GM23338 (cell line): ENCODE measurements at regions not wholly inside any gene's neighbourhood (a gene's known extent, or its start where the extent isn't known, plus 50 kb on each side); places are given as distances from the start of the nearest gene placed in this dataset.

Experiments
- ATAC-seq: fragments of 200-7000 bp; cut with Tn5 transposase; 3 replicates; pipeline ENCODE4 v1.9.1; 2020
- DNase-seq: peaks from one replicate; pipeline ENCODE4 v3.0.0-alpha.2; 2015; ENCODE audit warnings: low spot score
- H2AFZ ChIP-seq: fragments of 200-600 bp; sonication (generic); 2 replicates; pipeline ENCODE4 v1.8.0; 2016; ENCODE audit warnings: antibody characterized with exemption, mild to moderate bottlenecking, moderate library complexity
- H3F3A ChIP-seq: fragments of 200-600 bp; sonication (generic); replicated peaks from 2 replicates; pipeline ENCODE4 v1.8.0; 2017; ENCODE audit warnings: antibody characterized with exemption, mixed run types, low read depth
- H3K27ac ChIP-seq: fragments of 200-600 bp; sonication (generic); 2 replicates; pipeline ENCODE4 v1.6.1; 2016; ENCODE audit warnings: low read depth
- H3K27me3 ChIP-seq: fragments of 200-600 bp; sonication (generic); 2 replicates; pipeline ENCODE4 v1.8.0; 2016; ENCODE audit warnings: mild to moderate bottlenecking, mixed run types, moderate library complexity; ENCODE audit not compliant: insufficient read depth
- H3K36me3 ChIP-seq: fragments of 200-600 bp; sonication (generic); 2 replicates; pipeline ENCODE4 v1.8.0; 2016; ENCODE audit warnings: mild to moderate bottlenecking; ENCODE audit not compliant: insufficient read depth
- H3K4me1 ChIP-seq: fragments of 200-600 bp; sonication (generic); 2 replicates; pipeline ENCODE4 v1.8.0; 2016; ENCODE audit warnings: mild to moderate bottlenecking, moderate library complexity; ENCODE audit not compliant: insufficient read depth
- H3K4me2 ChIP-seq: fragments of 200-600 bp; sonication (generic); 2 replicates; pipeline ENCODE4 v1.7.1; 2017; ENCODE audit warnings: mixed run types
- H3K4me3 ChIP-seq: fragments of 200-600 bp; sonication (generic); 2 replicates; pipeline ENCODE4 v1.6.1; 2016; ENCODE audit warnings: mixed run types
- H3K79me2 ChIP-seq: fragments of 200-600 bp; sonication (generic); replicated peaks from 2 replicates; pipeline ENCODE4 v1.8.0; 2017; ENCODE audit warnings: mild to moderate bottlenecking; ENCODE audit not compliant: insufficient read depth
- H3K9me2 ChIP-seq: fragments of 200-600 bp; sonication (generic); 2 replicates; pipeline ENCODE4 v1.8.0; 2017; ENCODE audit not compliant: insufficient read depth
- H4K20me1 ChIP-seq: fragments of 200-600 bp; sonication (generic); replicated peaks from 2 replicates; pipeline ENCODE4 v1.8.0; 2017; ENCODE audit warnings: mild to moderate bottlenecking; ENCODE audit not compliant: insufficient read depth
- H3K27ac Mint-ChIP-seq: 2 replicates; pipeline ENCODE4 v1.8.0; 2020; ENCODE audit warnings: inconsistent platforms, mild to moderate bottlenecking, moderate library complexity, mixed read lengths
- H3K27me3 Mint-ChIP-seq: 3 replicates; pipeline ENCODE4 v1.8.0; 2022; ENCODE audit warnings: low read depth, mild to moderate bottlenecking, moderate library complexity, mixed read lengths, inconsistent platforms; ENCODE audit not compliant: insufficient read depth, poor library complexity
- H3K36me3 Mint-ChIP-seq: 3 replicates; pipeline ENCODE4 v1.8.0; 2021; ENCODE audit warnings: low read depth, mild to moderate bottlenecking, inconsistent platforms, moderate library complexity, mixed read lengths
- H3K4me1 Mint-ChIP-seq: 3 replicates; pipeline ENCODE4 v1.8.0; 2020; ENCODE audit warnings: mild to moderate bottlenecking, inconsistent platforms, mixed read lengths
- H3K4me3 Mint-ChIP-seq: 3 replicates; pipeline ENCODE4 v1.8.0; 2021; ENCODE audit warnings: moderate library complexity, mild to moderate bottlenecking, inconsistent platforms, mixed read lengths
- H3K9me3 Mint-ChIP-seq: 3 replicates; pipeline ENCODE4 v1.8.0; 2020; ENCODE audit warnings: moderate library complexity, mild to moderate bottlenecking, inconsistent platforms, mixed read lengths
- CREB1 ChIP-seq: fragments of 250-450 bp; sonication (Bioruptor Pico); IDR thresholded peaks from 2 replicates; pipeline ENCODE4 v1.5.0; 2020; ENCODE audit warnings: low read depth, mild to moderate bottlenecking, moderate library complexity
- ETS1 ChIP-seq: IDR thresholded peaks from 2 replicates; pipeline ENCODE4 v1.6.1; 2016; ENCODE audit warnings: antibody characterized with exemption
- EZH2 ChIP-seq: fragments of 200-600 bp; sonication (generic); IDR thresholded peaks from one replicate; pipeline ENCODE4 v1.8.0; 2017; ENCODE audit warnings: antibody characterized with exemption, mild to moderate bottlenecking, low read depth; ENCODE audit not compliant: unreplicated experiment
- JUNB ChIP-seq: IDR thresholded peaks from one replicate; pipeline ENCODE4 v1.6.1; 2016; ENCODE audit warnings: antibody characterized with exemption; ENCODE audit not compliant: unreplicated experiment
- NANOG ChIP-seq: IDR thresholded peaks from 2 replicates; pipeline ENCODE4 v1.6.1; 2016; ENCODE audit warnings: antibody characterized with exemption, borderline replicate concordance
- POLR2AphosphoS5 ChIP-seq: IDR thresholded peaks from 2 replicates; pipeline ENCODE4 v1.6.1; 2016; ENCODE audit warnings: antibody characterized with exemption, low read depth
- REST ChIP-seq: IDR thresholded peaks from one replicate; pipeline ENCODE4 v1.6.1; 2018; ENCODE audit warnings: antibody characterized with exemption; ENCODE audit not compliant: unreplicated experiment
- STAT1 ChIP-seq: IDR thresholded peaks from one replicate; pipeline ENCODE4 v1.6.1; 2016; ENCODE audit warnings: antibody characterized with exemption; ENCODE audit not compliant: unreplicated experiment
- ZNF114 ChIP-seq: fragments of 250-450 bp; sonication (Bioruptor Pico); IDR thresholded peaks from 2 replicates; pipeline ENCODE4 v1.5.0; 2020; ENCODE audit warnings: mild to moderate bottlenecking, moderate library complexity
- ZNF331 ChIP-seq: fragments of 250-450 bp; sonication (Bioruptor Pico); IDR thresholded peaks from 2 replicates; pipeline ENCODE4 v1.5.0; 2020; ENCODE audit warnings: low read depth, mild to moderate bottlenecking, moderate library complexity
- TF ChIP-seq, protein P1 (sequence below): fragments of 250-450 bp; sonication (Bioruptor Pico); IDR thresholded peaks from 2 replicates; pipeline ENCODE4 v1.5.0; 2020; ENCODE audit warnings: mild to moderate bottlenecking, moderate library complexity
- TF ChIP-seq, protein P2 (sequence below), 2 experiments: fragments of 200-600 bp in 1 of 2; sonication (generic) in 1 of 2; conservative IDR thresholded peaks; 2 replicates each; pipeline versions ENCODE4 v1.5.1 to v1.6.1; 2016 to 2017; ENCODE audit warnings: antibody characterized with exemption in 2 of 2, low read depth in 2 of 2, mild to moderate bottlenecking in 2 of 2, moderate library complexity in 1 of 2

GRCh38 chr4:24690436-24690835 lies 104.9 kb upstream of the SOD3 start (continued):
- TF ChIP-seq, protein P1, sequence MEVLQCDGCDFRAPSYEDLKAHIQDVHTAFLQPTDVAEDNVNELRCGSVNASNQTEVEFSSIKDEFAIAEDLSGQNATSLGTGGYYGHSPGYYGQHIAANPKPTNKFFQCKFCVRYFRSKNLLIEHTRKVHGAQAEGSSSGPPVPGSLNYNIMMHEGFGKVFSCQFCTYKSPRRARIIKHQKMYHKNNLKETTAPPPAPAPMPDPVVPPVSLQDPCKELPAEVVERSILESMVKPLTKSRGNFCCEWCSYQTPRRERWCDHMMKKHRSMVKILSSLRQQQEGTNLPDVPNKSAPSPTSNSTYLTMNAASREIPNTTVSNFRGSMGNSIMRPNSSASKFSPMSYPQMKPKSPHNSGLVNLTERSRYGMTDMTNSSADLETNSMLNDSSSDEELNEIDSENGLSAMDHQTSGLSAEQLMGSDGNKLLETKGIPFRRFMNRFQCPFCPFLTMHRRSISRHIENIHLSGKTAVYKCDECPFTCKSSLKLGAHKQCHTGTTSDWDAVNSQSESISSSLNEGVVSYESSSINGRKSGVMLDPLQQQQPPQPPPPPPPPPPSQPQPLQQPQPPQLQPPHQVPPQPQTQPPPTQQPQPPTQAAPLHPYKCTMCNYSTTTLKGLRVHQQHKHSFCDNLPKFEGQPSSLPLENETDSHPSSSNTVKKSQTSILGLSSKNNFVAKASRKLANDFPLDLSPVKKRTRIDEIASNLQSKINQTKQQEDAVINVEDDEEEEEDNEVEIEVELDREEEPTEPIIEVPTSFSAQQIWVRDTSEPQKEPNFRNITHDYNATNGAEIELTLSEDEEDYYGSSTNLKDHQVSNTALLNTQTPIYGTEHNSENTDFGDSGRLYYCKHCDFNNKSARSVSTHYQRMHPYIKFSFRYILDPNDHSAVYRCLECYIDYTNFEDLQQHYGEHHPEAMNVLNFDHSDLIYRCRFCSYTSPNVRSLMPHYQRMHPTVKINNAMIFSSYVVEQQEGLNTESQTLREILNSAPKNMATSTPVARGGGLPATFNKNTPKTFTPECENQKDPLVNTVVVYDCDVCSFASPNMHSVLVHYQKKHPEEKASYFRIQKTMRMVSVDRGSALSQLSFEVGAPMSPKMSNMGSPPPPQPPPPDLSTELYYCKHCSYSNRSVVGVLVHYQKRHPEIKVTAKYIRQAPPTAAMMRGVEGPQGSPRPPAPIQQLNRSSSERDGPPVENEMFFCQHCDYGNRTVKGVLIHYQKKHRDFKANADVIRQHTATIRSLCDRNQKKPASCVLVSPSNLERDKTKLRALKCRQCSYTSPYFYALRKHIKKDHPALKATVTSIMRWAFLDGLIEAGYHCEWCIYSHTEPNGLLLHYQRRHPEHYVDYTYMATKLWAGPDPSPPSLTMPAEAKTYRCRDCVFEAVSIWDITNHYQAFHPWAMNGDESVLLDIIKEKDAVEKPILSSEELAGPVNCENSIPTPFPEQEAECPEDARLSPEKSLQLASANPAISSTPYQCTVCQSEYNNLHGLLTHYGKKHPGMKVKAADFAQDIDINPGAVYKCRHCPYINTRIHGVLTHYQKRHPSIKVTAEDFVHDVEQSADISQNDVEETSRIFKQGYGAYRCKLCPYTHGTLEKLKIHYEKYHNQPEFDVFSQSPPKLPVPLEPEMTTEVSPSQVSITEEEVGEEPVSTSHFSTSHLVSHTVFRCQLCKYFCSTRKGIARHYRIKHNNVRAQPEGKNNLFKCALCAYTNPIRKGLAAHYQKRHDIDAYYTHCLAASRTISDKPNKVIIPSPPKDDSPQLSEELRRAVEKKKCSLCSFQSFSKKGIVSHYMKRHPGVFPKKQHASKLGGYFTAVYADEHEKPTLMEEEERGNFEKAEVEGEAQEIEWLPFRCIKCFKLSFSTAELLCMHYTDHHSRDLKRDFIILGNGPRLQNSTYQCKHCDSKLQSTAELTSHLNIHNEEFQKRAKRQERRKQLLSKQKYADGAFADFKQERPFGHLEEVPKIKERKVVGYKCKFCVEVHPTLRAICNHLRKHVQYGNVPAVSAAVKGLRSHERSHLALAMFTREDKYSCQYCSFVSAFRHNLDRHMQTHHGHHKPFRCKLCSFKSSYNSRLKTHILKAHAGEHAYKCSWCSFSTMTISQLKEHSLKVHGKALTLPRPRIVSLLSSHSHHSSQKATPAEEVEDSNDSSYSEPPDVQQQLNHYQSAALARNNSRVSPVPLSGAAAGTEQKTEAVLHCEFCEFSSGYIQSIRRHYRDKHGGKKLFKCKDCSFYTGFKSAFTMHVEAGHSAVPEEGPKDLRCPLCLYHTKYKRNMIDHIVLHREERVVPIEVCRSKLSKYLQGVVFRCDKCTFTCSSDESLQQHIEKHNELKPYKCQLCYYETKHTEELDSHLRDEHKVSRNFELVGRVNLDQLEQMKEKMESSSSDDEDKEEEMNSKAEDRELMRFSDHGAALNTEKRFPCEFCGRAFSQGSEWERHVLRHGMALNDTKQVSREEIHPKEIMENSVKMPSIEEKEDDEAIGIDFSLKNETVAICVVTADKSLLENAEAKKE (CRISPR knock-in tag) = no peak
- no peak for TF ChIP-seq EZH2
- TF ChIP-seq NANOG = no peak
- no peak for TF ChIP-seq STAT1
- TF ChIP-seq ETS1 = no peak
- no peak for TF ChIP-seq ZNF114 (CRISPR knock-in tag)
- no peak for TF ChIP-seq ZNF331 (CRISPR knock-in tag)

DNA sequence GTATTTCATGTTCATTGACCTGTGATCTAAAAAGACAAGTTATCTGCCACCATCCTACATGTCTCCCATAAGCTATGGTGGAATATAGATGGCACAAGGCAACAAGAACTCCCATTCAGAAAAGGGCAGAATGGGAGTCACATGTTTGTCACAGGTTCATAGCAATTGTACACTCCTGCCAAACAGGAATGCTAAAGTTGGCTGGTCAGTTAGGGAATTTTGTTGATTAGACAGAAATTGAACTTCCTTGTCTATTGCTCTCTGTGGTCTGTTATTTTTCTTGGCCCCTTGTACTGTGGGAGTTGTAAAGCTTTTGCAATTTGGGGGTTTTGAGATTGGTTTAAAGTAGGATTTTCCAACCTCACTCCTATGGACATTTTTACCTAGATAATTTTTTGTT lies 101.7 kb upstream of the SOD3 start:
- Histone ChIP-seq H3K36me3 (no peaks in the 10 kb centered on the region), H3F3A (no peaks in the 10 kb centered on the region), H3K4me2 (no peak overlapping the region), H3K4me1 (peaks cover 19% of the 10 kb centered on the region), H2AFZ (no peak overlapping the region), H3K4me3 (no peak overlapping the region), H3K27ac (no peak overlapping the region), H4K20me1 (no peaks in the 10 kb centered on the region), H3K79me2 (no peaks in the 10 kb centered on the region), H3K27me3 (no peaks in the 10 kb centered on the region), H3K9me2 (0 out of 2 replicates have a peak, but pooled peaks cover 5% of the 10 kb centered on the region)
- Mint-ChIP-seq H3K36me3 (no peaks in the 10 kb centered on the region; the same call in 2 of the 3 replicates), H3K27me3 (peaks cover 4% of the 10 kb centered on the region), H3K4me1 (peaks cover 13% of the 10 kb centered on the region), H3K9me3 (peaks cover 4% of the 10 kb centered on the region; the same call in 2 of the 3 replicates), H3K27ac (no peak overlapping the region), H3K4me3 (no peak overlapping the region)
- ATAC-seq = no peak
- no peak for DNase-seq
- TF ChIP-seq REST (no peak), CREB1 (CRISPR knock-in tag) (no peak), ZNF114 (CRISPR knock-in tag) (no peak), JUNB (no peak), POLR2AphosphoS5 (no peak), EZH2 (no peak), ETS1 (no peak), ZNF331 (CRISPR knock-in tag) (no peak)
- TF ChIP-seq, protein P2, sequence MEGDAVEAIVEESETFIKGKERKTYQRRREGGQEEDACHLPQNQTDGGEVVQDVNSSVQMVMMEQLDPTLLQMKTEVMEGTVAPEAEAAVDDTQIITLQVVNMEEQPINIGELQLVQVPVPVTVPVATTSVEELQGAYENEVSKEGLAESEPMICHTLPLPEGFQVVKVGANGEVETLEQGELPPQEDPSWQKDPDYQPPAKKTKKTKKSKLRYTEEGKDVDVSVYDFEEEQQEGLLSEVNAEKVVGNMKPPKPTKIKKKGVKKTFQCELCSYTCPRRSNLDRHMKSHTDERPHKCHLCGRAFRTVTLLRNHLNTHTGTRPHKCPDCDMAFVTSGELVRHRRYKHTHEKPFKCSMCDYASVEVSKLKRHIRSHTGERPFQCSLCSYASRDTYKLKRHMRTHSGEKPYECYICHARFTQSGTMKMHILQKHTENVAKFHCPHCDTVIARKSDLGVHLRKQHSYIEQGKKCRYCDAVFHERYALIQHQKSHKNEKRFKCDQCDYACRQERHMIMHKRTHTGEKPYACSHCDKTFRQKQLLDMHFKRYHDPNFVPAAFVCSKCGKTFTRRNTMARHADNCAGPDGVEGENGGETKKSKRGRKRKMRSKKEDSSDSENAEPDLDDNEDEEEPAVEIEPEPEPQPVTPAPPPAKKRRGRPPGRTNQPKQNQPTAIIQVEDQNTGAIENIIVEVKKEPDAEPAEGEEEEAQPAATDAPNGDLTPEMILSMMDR (conservative IDR thresholded peaks at IDR 0.05; ENCODE audit: low read depth in 2 of 2) = no peak
